HG03095 (cell line): ENCODE measurements at regions not wholly inside any gene's neighbourhood (a gene's known extent, or its start where the extent isn't known, plus 50 kb on each side); places are given as distances from the start of the nearest gene placed in this dataset.

ENCODE experiments used
- ATAC-seq: cut with Tn5 transposase; IDR thresholded peaks from one replicate; pipeline ENCODE4 v1.9.1; 2021; ENCODE audit warnings: moderate library complexity; ENCODE audit not compliant: unreplicated experiment

- ATAC-seq, result no peak
Measured at GRCh38 chr2:153802671-153803070, 69.1 kb upstream of the GALNT13 start.

DNA sequence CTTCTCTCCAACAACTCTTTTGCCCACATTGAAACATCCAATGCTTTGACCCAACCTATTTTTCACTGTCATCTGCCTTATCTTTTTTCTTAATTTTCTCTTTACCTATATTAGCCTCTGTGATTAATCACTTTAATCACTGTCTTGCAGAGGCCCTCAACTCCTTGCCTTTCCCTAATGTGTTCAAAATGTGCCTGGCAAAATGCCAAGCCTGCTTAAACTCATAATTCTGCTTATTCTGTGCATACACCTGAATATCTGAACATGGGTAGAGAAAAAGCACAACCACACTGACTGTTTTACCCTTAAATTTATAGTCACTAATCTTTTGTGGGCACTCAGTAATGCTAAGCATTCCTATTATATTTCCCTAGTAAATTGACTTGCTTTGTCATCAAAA is 63.0 kb upstream of the GALNT13 start:
- no peak for ATAC-seq

DNA sequence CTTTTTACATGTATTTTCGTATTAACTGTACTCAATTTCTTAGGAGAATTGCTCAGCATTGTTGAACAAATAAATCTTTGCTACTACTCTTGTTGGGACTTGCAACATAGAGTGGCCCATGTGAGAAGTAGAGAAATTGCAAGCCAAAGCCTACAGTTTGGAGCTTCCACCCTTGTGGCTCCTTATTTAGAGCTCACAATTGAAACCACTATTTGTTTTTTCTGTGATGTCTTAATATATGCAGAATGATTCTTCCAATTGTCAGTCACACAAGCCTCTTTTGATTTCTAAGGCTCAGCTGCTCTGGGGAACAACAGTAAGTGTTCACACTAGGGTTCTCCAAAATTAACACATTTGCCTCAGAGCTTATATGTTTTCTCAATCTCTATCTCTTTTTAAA is 60.2 kb upstream of the GALNT13 start:
- no peak for ATAC-seq

- no peak for ATAC-seq
Measured at GRCh38 chr2:153812632-153813031, 59.1 kb upstream of the GALNT13 start.

- ATAC-seq, result no peak
Measured at GRCh38 chr2:153818242-153818641, 53.5 kb upstream of the GALNT13 start.

- ATAC-seq, result no peak
Measured at GRCh38 chr2:153819074-153819473, 52.6 kb upstream of the GALNT13 start.

DNA sequence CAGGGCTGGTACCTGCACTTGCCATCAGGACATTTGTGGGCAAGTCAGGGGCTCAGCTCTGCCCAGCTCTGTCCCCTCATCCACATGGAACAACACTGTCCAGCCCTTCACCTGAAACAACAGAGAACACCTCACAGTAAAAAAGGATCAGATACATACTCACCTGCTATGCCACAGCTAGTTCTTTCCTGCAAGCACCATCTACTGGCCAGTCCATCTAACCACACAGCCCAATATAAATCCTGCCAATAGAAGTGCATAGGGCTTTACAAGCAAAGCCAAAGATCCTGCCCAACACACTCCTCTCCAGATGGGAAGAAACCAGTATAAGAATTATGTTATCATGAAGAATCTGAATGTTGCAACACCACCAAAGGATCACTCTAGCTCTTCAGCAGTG is 52.2 kb upstream of the GALNT13 start:
- no peak for ATAC-seq
